ENCODE measurements at regions not wholly inside any gene's neighbourhood (a gene's known extent, or its start where the extent isn't known, plus 50 kb on each side); places are given as distances from the start of the nearest gene placed in this dataset.
"Not testable (repeated sequence)": the region's sequence is repeated elsewhere in the genome, so short reads cannot be mapped to it uniquely, and the experiment has no call there.

DNA sequence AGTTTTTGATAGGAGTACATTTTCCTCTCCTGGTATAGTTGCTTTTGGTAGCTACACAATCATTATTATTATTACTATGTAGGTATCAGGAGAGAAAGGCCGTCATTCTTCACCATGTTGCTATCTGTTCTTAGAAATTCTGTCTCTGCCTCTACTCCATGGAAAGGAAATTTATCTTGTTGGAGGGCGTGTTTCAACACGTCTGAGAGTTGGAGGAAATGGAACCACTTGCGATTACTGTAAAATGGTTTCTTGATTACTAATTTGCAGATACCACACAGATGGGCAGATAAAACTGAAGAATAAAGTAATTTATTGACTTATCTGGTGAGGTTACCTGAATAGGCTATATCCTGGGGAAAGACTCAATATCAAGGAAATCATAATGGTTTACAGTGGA, 488.4 kb downstream of the NR2F2 start:
- no peak for DNase-seq (ENCODE audit: low spot score)

DNA sequence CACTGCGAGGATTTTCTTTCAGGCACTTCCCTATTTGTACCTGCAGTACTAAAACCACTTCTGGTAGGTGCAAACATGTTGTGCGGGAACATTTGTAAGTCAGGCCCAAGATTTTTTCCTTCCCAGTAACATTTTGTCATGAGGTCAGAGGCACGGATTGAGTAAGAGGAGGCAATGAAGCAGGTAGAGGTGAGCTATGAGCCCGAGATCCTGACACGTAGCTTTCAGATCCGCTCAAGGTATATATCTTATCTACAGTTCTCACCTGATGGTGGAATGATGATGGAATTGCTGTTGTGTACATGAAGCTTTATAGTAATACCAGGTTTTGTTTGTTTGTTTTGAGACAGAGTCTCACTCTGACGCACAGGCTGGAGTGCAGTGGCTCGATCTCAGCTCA, 497.5 kb downstream of the NR2F2 start:
- no peak for DNase-seq (ENCODE audit: low spot score)

DNA sequence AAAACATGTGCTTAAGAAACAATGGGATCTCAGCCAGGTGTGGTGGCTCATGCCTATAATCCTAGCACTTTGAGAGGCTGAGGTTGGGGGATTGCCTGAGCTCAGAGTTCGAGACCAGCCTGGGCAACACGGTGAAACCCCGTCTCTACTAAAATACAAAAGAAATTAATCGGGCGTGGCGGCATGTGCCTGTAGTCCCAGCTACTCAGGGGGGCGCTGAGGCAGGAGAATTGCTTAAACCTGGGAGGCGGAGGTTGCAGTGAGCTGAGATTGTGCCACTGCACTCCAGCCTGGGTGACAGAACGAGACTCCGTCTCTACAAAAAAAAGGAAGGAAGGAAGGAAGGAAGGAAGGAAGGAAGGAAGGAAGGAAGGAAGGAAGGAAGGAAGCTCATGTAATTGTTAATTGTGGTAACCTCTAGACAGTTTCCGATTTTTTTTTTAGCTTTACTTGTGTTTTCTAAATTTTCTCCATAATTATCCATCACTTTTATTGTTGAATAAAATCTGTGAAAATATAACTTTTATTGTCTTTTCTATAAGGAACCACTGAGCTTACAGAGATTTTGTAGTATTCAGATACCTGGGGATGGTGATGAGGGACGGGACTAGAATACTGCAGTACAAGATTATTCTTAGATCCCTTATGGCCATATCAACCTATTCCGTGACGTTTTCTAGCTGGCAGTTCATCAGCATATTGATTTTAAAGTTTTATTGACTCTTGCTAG, 506.9 kb downstream of the NR2F2 start:
- DNase-seq (ENCODE audit: low spot score) = no peak

DNA sequence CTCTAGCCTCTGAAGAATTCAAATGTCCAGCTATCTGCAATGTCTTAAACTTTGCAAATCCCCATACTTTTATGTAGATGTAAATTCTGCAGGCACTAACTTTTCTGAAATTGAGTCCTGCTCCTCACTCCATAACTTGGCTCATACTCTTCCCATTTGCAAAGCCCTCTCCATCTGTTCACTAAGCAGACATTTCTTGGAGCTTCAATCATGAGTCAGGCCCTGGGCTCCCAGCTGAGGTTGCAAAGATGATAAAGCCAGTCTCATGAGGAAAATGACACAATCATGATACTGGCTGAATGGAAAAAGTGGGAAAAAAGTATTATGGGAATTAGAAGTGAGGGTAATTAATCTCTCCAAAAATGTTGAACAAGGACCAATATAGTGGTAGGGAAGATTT, 507.6 kb downstream of the NR2F2 start:
- DNase-seq (ENCODE audit: low spot score) = no peak

DNA sequence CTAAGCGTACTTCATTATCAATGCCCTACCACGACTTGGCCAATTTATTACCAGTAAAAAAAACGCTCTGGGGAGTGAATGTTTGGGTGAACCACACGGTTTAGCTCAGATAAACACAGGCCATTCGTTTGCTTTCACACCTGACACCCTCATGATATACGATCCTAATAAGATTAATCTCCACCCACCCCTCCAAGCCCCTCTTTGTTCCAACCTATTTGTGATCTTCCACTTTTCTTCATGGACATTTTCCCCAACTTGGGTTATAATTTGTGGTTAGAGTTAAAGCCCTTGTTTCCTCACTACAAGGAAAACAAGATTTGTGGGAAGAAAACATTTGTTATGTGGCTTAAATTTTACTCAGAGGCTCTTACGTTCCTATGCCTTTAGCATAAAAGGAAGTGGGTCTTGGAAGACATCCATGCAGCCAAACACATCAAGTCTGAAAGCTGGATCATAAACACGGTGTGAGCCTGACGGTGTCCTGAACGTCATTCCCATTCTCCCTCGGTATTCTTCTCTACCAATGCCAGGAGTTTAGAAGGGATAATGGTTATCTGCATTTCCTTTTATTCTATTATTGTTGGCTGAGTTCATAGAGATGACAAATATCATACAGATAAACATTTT, 518.9 kb downstream of the NR2F2 start:
- no peak for DNase-seq (ENCODE audit: low spot score)

DNA sequence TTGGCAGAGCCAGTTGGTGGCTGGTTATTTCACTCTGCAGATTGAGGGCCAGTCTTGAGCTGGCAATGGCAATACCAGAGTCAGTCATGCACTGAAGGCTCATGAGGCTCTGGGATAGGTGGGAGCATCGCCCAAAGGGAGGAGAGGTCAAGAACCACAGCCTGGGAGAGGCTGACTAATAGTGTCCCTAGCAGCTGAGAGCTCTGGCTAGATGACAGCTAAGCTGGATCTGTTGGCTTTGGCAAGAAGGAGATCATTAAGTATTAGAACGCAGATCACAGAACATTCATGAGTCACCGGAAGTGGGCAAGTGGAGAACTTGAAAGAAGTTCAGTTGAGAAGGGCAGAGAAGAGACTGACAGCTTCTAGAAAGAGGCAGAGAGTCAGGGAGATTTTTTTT, 521.1 kb downstream of the NR2F2 start:
- no peak for DNase-seq (ENCODE audit: low spot score)

DNA sequence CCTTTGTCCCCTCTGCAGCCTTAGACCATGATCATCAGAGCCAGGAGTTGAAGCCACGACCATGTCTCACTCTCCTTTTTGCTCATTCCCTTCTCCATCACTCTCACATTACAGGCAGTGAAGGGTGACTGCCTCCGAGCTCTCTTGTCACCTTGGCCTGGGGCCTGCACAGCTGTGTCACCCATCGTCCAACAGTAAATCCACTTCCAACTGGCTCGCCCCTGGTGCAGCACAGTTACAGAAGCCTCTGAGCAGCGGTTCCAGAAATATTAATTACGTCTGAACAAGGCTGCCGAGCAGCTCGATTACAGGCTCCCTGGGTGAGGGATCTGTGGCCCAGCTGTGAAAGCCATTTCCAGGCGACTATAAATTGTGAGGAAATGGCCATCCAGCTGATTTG, 528.2 kb downstream of the NR2F2 start:
- DNase-seq (ENCODE audit: low spot score) = no peak

DNA sequence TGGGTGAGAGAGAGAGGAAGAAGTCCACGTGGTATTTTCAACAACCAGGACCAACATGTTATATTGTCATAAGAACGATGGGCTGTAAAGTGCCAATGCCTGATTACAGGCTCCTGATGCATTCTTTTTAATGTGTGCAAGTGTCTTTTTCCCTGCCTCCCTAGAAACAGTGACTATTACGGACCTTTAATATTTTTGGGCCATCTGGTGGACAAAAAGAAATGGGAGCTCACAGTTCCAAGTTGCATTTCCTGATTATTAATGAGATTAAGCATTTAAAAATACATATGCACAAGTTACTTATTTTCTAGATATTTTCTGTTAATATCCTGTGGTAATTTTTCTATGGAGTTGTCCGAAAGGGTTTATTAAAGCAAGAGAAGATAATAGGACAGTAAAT, 530.2 kb downstream of the NR2F2 start:
- DNase-seq (ENCODE audit: low spot score) = no peak

DNA sequence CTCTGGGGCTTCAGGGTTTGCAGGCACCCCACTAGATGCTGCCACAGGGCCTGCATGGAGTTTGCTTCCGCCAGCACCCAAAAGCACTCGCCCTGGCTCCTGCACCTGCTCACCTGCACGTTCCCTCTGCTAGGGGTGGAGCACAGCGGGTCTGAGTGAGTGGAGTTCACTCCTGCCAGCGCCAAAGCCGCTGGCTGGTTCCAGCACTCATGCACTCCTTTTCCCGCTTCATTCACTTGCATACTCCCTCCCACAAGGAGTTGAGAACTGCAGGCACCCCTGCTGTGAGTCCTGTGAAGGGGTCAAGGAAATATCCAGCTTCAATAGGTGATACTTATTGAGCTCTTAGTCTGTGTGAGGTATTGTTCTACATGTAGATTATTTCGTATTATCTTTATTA, 537.5 kb downstream of the NR2F2 start:
- DNase-seq (ENCODE audit: low spot score) = no peak

DNA sequence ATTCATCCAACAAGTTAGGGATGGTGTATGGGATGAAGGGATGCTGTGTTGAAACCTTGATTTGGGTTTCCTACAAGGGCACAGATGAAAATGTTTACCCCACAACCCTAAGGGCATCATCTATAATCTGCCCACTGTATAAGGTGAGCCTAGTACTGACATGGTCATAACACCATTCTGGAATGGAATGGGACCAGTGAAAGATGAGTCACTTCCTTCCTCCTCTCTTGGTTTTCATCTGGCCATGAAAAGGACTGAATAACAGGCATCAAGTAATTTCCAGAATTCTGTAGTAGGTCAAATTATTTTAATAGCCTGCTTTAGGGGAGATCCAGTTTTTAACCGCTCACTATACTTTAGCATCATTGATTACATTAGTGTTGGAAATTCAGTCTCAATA, 538.6 kb downstream of the NR2F2 start:
- DNase-seq (ENCODE audit: low spot score) = no peak

DNA sequence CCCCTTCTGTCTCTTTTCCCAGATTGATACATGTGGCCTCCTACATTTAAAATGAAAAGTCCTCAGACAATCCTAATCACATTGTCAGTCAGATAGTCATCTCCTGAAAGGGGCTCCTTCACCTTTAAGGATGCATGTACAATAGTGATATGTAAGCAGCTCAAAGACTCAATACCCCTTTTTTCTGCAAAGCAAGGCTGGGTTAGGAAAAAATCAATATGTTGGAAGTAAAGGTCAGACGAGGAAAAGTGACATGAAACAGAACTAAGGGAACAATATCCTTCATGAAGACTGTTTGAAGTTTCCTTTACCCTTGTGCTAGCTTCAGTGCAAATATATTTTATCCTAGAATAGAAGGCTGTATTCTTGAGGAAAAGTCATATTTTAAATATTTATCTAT, 539.3 kb downstream of the NR2F2 start:
- no peak for DNase-seq (ENCODE audit: low spot score)

DNA sequence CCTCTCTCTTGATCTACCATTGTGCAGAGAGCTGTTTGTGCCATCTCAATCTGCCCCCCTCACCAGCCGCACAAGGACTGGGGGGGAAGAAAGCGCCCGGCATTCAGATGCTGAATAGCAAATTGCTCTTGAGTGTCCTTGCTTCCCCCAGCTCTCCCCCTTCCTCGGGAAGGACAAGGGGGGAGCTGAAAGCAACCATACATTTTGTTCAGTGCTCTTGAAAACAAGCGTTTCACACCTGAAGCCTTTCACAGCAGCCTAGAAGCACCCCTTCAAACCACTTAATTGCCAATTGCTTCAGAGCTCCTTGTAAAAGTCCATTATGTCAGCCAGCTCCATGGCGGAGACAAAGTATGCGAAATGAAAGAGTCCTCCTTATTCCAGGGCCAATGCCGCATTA, 540.1 kb downstream of the NR2F2 start:
- no peak for DNase-seq (ENCODE audit: low spot score)

DNA sequence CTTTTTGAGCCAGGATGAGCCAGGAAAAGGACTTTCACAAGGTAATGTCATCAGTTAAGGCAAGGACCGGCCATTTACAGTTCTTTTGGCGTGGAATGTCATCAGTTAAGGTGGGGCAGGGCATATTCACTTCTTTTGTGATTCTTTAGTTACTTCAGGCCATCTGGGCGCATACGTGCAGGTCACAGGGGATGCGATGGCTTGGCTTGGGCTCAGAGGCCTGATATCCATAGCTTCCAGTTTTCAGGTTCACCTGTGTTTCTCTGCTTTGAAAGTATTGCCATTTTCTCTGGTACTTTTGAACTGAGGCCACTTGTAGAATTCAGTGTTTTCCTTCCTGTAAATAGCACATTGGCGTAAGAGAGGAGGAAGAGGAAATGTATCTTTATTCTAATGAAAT, 546.9 kb downstream of the NR2F2 start:
- not testable (repeated sequence) for DNase-seq (ENCODE audit: low spot score)

DNA sequence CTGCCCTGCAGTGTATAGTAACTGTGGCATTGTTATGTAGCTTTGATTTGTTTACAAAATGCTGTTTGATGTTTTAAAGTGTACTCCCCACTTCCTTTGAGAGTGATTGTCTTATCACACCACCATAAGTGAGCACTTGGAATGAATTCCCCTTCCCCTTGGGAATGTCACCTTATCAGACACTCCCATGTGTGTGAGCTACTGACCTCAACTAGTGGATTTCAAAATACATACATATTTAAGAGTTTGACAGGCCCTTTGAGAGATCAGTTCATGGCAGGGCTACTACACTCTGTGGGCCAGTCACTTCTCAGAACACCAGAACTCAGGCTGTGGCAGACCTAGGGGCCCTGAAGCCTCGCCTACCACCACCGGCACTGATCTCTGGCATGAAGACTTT, 547.6 kb downstream of the NR2F2 start:
- DNase-seq (ENCODE audit: low spot score) = no peak

DNA sequence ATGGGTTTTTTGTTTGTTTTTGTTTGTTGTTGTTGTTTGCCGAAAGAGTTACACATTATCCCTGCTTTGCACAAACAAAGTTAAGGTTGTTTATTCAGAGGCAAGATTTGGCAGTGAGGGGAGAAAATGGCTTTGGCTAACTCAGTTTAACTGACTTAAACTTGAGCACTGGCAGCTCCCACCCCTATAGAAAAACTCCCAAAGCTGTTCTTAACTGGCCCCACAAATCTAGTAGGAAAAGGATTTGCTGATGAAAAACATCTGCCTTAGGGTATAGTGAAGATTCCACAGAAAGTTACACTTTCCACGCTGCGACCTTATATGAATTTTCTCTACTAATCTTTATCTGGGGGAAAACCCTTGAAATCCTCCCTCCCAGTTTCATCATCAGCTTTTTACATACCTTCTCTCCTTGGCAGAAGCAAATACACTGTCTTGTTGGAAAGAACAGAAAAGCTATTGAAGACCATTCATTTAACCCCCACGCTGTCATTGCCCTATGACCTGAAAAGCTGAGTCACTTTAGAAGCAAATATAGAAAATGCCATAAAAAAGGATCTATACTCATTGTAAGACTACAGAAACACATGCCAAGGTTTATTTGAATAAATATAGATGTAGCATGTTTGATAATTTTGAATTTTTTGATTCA, 551.7 kb downstream of the NR2F2 start:
- DNase-seq (ENCODE audit: low spot score) = no peak

DNA sequence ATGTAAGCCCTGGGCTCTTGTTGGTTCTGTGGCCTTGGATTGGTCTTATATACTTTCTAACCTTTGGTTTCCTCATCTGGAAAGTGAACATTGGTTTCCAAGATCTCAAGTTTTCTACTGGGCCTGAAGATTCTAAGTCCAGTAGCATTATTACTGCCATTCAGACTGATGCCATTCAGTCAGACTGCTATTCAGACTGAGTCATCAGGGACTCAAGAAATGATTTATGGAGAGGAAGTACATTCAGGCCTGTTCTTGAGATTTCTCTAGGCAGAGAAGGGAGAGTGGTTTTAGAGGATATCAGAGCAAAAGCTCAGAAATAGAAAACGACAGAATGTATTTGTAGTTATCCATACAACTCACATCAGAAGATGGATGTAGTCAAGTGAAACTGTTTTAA, 557.2 kb downstream of the NR2F2 start:
- no peak for DNase-seq (ENCODE audit: low spot score)

DNA sequence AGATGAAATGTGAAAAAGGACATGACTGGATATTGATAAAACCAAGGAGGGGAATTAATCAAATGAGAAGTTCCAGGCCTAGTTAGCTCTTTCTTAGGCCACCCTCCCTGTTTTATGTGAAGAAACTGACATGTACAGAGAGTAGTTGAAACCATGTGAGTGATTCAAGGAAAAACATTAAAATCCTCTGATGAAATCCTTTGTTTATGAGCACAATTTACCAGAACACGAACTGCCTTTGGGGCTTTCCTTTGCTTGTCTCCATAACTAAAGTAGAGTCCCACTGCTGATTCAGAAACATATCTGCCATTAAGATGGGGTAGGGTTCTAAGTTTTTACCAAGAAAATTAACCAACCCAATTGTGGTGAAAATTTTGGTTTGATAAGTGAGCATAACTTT, 558.3 kb downstream of the NR2F2 start:
- no peak for DNase-seq (ENCODE audit: low spot score)

DNA sequence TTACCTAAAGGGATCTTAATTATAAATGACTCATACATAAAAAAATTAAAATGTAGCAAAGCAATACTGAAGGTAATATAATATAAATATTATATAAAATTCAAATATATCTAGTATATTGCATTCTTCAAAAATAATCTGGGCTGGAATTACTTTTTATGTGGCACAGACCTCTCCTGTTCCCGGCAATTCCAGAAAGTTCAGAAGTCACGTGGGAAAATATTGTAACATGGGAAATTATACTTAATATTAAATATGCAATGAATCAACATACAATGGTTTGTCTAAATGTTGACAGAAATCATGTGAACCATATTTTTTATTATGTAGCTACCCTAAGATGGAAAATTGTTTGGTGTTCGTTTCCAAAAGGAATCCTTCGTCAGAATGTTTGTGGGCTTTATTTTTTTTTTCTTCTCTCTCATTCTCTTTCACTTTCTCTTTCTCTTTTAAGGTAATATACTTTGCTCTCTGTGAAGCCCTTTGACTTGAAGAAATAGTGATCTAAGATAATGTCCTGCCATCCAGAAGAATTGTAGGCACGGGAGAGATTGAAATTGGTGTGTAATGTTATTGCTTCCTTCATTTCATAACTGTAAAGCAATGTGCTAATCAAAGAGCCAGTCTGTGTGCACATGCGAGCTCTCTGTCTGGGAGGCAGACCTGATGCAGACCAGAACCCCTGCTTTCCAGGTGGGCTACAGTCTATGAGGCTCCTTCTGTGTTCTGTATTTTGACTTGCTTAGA, 559.4 kb downstream of the NR2F2 start:
- DNase-seq (ENCODE audit: low spot score) = no peak

DNA sequence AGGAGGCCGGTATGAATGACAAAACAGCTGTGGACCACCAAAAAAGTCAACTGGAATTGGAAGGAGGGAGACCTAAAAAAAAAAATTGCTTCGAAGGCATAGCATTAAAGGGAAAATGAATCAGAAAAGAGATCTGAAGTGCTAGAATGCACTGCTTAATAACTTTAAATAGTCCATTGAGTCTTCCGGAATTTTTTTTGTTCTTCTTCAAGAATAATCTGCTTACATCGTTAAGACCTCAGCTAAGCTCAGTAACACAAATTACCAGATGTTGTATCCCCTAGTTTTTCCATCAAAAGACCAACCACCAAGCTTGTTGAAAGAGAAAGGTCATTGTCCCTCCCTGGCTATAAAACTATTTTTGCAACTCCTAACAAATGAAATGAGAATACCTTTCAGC, 560.5 kb downstream of the NR2F2 start:
- DNase-seq (ENCODE audit: low spot score) = no peak

DNA sequence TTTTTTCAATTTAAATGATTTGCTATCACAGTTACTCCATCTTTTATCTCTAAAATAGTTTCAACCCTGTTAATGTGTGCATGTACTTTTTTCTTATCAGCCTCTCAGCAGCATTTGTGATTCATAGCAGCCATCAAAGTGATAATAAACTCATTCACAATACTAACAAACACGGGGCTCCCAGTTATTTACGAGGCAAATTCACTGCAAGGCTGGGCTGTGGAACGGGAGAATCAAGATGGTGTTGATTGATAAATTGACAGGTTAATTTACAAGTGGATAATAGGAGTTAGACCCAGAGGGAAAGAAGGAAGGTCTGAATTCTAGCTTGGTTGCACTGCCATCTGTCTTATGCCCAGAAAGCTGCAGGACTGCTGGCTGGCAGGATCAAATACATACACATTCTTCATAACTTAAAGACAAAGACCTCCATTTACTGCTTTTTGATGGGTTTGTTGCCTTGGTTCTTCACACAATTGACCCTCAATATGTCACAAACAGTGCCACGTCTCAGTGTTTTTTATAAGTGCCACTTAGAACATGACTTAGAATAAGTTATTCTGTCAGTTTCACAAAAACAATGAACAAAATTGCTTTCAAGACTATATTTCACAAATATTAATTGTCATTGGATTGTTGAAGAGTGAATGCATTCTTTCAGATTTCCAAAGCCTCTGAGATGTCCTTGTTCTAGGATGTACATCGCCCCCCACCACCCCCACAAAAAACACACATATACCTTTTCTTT, 562.8 kb downstream of the NR2F2 start:
- DNase-seq (ENCODE audit: low spot score) = no peak

DNA sequence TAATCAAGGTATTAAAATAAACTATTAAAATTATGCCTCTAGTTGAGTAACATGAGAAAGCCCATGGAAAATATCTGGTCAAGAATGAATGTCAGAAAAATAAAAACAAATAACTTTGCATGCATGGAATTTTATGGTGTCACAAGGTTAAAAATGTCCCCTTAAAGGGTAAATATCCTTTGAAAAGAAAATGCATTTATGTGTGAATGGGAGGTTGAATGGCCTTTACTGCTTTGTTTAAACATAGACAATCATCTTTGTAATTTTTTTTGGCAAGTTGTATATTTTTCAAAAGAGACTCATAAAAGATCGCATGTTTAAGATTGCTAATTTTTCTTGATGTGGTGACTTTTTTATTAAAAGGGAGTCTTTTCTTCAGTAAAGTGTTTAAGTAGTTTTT, 564.2 kb downstream of the NR2F2 start:
- no peak for DNase-seq (ENCODE audit: low spot score)

DNA sequence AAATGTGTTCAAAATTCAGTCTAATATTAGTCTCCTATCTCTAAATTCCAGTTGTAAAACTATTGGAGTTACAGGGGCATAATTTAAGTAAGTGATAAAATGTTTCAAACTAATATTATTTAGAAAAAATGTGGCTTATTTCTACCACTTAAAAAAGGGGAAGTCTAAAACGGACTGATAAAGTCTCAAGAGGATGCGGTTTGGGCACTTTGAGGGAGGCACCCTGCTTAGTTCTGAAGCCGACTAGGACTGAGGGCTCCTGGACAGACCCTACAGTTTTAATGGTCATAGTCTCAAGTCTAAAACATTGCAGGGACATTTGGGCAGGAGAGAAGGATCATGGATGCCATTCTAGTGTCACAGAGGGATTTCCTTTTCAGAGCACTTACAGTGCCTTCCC, 566.3 kb downstream of the NR2F2 start:
- DNase-seq (ENCODE audit: low spot score) = no peak
